A673 (cell line): ENCODE measurements at regions not wholly inside any gene's neighbourhood (a gene's known extent, or its start where the extent isn't known, plus 50 kb on each side); places are given as distances from the start of the nearest gene placed in this dataset.

Experiments used
- CTCF ChIP-seq: fragments of 300-800, 200-600 bp; sonication (generic); conservative IDR thresholded peaks from 2 replicates; pipeline ENCODE4 v1.5.1; 2017; ENCODE audit warnings: low read depth, mild to moderate bottlenecking, antibody characterized with exemption, low read length, moderate library complexity, mixed read lengths
- EZH2 ChIP-seq: fragments of 200-600 bp; sonication (generic); IDR thresholded peaks from 2 replicates; pipeline ENCODE4 v1.6.1; 2017; ENCODE audit warnings: borderline replicate concordance, low read depth, mild to moderate bottlenecking, mixed read lengths, antibody characterized with exemption, low read length; ENCODE audit not compliant: poor library complexity, severe bottlenecking

- no peak for TF ChIP-seq CTCF
- no peak for TF ChIP-seq EZH2
These were observed 60.7 kb upstream of the FOXK1 start for GRCh38 chr7:4621396-4621795.
